ENCODE measurements at regions not wholly inside any gene's neighbourhood (a gene's known extent, or its start where the extent isn't known, plus 50 kb on each side); places are given as distances from the start of the nearest gene placed in this dataset.
"Not testable (repeated sequence)": the region's sequence is repeated elsewhere in the genome, so short reads cannot be mapped to it uniquely, and the experiment has no call there.

DNA sequence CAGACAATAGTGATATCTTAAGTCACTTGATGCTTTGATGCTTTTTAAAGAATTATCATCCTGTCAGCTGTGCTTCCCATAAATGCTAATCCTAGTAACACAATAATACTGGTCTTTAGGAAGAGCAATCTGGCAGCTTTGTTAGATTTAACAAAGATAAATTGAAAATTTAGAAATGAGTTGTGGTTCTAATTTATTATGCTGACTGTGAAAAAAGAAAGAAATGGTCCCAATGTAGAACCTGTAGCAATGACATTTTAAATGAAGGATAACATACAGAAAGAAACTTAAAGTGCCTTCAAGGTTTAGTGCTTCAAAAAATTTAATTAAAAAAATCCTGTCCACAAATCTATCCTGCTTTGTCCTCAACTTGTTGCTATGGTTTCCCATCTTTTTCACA, 81.6 kb upstream of the HGF start:
- Mint-ChIP-seq H3K9me3 (no peaks in the 10 kb centered on the region), H3K27ac (no peak overlapping the region), H3K4me3 (no peak overlapping the region), H3K36me3 (ENCODE audit: low read depth) (no peaks in the 10 kb centered on the region), H3K4me1 (peaks cover 4% of the 10 kb centered on the region), H3K27me3 (no peaks in the 10 kb centered on the region)
- intact Hi-C loops (cut with micrococcal nuclease) = no loop called here
- POLR2A ChIA-PET = no interaction called here
- DNase-seq = no peak
- no peak for ATAC-seq (ENCODE audit: low read depth)
- CTCF ChIA-PET = no interaction called here
- TF ChIP-seq, protein P1, sequence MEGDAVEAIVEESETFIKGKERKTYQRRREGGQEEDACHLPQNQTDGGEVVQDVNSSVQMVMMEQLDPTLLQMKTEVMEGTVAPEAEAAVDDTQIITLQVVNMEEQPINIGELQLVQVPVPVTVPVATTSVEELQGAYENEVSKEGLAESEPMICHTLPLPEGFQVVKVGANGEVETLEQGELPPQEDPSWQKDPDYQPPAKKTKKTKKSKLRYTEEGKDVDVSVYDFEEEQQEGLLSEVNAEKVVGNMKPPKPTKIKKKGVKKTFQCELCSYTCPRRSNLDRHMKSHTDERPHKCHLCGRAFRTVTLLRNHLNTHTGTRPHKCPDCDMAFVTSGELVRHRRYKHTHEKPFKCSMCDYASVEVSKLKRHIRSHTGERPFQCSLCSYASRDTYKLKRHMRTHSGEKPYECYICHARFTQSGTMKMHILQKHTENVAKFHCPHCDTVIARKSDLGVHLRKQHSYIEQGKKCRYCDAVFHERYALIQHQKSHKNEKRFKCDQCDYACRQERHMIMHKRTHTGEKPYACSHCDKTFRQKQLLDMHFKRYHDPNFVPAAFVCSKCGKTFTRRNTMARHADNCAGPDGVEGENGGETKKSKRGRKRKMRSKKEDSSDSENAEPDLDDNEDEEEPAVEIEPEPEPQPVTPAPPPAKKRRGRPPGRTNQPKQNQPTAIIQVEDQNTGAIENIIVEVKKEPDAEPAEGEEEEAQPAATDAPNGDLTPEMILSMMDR (IDR thresholded peaks at IDR 0.05) = no peak

DNA sequence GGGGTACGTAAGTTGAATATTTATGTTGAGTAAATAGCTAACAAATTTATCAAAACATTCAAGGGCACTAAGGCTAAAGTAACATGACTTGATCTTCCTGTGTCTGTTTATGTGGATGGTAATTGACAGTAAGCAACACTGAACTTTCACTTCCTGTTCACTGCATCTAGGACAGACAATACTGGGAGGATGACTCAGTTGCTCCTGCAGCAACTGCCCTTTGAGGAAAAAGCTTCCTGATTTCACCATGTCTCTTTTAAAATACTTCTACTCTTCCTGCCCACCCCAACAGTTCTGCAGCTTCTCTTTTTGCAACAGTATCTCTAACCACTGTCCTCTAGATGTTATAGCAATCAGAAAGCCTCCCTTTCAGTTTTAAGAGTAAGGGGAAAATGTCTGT, 76.6 kb upstream of the HGF start:
- Mint-ChIP-seq H3K27me3 (no peaks in the 10 kb centered on the region), H3K4me1 (peaks cover 13% of the 10 kb centered on the region), H3K4me3 (no peak overlapping the region), H3K9me3 (peaks cover 2% of the 10 kb centered on the region), H3K36me3 (ENCODE audit: low read depth) (no peaks in the 10 kb centered on the region), H3K27ac (no peak overlapping the region)
- TF ChIP-seq, protein P1 (IDR thresholded peaks at IDR 0.05) = no peak
- ChIA-PET CTCF (no interaction called here), POLR2A (no interaction called here)
- no peak for DNase-seq
- no peak for ATAC-seq (ENCODE audit: low read depth)
- intact Hi-C loops (cut with micrococcal nuclease) = no loop called here

DNA sequence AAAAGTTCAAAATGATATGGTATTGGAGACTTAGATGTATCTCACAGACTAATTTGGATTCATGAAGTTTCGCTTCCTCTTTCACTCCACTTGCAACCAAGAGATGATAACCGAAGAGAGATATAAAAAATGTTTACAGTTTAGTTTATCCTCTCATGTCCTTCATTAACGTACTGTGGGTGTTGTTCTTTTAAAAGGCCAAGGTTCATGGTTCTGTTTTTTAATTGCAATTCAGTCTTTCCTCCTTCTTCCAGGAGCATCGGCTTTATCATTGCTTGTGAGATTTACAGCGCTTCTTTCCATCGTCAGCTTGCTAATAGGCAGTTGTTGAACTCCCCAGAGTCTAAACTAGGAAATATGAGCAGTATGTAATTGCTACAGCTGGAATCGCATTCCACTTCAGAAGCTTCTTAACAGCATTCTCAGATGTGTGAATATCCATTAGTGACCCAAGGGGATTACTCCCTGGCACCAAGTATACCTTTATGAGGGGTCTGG, 75.9 kb upstream of the HGF start:
- H3K4me3 Mint-ChIP-seq = peak overlapping the region; percentile 59
- H3K27me3 Mint-ChIP-seq = no peaks in the 10 kb centered on the region
- TF ChIP-seq, protein P1 (IDR thresholded peaks at IDR 0.05) = no peak
- H3K36me3 Mint-ChIP-seq (ENCODE audit: low read depth) = no peaks in the 10 kb centered on the region
- CTCF ChIA-PET = interaction anchor here (0.7 kb wide), 1 partner anchor 165 kb away, joined by 3 read pairs; no protein-coding TSS in a partner anchor
- peaks cover 4% of the 10 kb centered on the region for H3K9me3 Mint-ChIP-seq
- intact Hi-C loops (cut with micrococcal nuclease) = no loop called here
- peaks cover 13% of the 10 kb centered on the region for H3K4me1 Mint-ChIP-seq
- ATAC-seq (ENCODE audit: low read depth) = no peak
- POLR2A ChIA-PET = no interaction called here
- H3K27ac Mint-ChIP-seq = no peak overlapping the region
- no peak for DNase-seq

DNA sequence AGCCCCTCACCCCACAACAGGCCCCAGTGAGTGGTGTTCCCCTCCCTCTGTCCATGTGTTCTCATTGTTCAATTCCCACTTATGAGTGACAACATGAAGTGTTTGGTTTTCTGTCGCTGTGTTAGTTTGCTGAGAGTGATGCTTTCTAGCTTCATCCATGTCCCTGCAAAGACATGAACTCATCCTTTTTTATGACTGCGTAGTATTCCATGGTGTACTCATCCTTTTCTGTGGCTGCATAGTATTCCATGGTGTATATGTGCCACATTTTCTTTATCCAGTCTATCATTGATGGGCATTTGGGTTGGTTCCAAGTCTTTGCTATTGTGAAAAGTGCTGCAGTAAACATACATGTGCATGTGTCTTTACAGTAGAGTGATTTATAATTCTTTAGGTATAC, 73.8 kb upstream of the HGF start:
- POLR2A ChIA-PET; ATAC-seq (ENCODE audit: low read depth): not testable (repeated sequence)

DNA sequence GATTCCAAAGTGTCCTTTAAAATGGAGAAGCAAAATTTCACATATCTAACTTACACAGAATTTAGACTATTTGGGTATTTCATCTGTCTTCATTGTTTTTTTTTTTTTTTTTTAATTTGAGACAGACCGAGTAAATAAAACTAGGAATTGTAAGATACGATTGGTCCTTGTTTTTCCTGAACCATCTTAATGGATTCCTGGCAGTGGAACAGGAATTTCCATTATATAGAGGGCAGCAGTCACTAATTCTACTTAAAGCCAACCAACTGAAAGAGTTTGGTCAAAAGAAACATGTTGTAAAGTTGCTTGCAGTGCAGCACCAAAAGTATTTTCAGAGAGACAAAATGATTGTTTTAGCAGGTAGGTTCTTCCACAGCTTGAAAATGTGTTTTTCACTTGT, 72.5 kb upstream of the HGF start:
- DNase-seq (no peak), ATAC-seq (ENCODE audit: low read depth) (no peak)
- H3K27me3 Mint-ChIP-seq = no peaks in the 10 kb centered on the region
- peaks cover 14% of the 10 kb centered on the region for H3K9me3 Mint-ChIP-seq
- CTCF ChIA-PET = no interaction called here
- intact Hi-C loops (cut with micrococcal nuclease) = no loop called here
- H3K4me1 Mint-ChIP-seq = peaks cover 13% of the 10 kb centered on the region
- H3K4me3 Mint-ChIP-seq = no peak overlapping the region
- POLR2A ChIA-PET = no interaction called here
- H3K27ac Mint-ChIP-seq = no peak overlapping the region
- TF ChIP-seq, protein P1 (IDR thresholded peaks at IDR 0.05) = no peak
- H3K36me3 Mint-ChIP-seq (ENCODE audit: low read depth) = no peaks in the 10 kb centered on the region

More for the DNA sequence above, 73.8 kb upstream of the HGF start:
- H3K36me3 Mint-ChIP-seq (ENCODE audit: low read depth); CTCF ChIA-PET; H3K4me3 Mint-ChIP-seq; DNase-seq; H3K27me3 Mint-ChIP-seq; H3K27ac Mint-ChIP-seq; intact Hi-C loops (cut with micrococcal nuclease): not testable (repeated sequence)
- Mint-ChIP-seq H3K9me3 (peaks cover 14% of the 10 kb centered on the region), H3K4me1 (peaks cover 13% of the 10 kb centered on the region)

DNA sequence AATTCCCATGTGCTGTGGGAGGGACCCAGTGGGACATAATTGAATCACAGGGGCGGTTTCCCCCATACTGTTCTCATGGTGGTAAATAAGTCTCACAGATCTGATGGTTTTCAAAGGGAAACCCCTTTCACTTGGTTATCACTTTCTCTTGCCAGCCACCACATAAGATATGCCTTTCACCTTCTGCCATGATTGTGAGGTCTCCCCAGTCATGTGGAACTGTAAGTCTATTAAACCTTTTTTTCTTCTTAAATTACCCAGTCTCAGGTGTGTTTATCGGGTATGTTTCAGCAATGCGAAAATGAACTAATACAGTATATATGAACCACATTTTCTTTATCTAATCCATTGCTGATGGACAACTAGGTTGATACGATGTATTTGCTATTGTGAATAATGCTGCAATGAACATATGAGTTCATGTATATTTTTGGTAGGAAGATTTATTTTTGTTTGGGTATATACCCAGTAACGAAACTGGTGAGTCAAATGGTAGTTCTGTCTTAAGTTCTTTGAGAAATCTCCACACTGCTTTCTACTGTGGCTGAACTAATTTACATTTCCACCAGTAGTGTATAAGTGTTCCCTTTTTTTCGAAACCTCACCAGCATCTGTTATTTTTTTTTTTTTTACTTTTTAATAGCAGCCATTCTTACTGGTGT, 70.0 kb upstream of the HGF start:
- no peak for DNase-seq
- Mint-ChIP-seq H3K4me1 (no peaks in the 10 kb centered on the region), H3K27me3 (no peaks in the 10 kb centered on the region), H3K36me3 (ENCODE audit: low read depth) (no peaks in the 10 kb centered on the region), H3K9me3 (peaks cover 14% of the 10 kb centered on the region), H3K27ac (no peak overlapping the region), H3K4me3 (no peak overlapping the region)
- ATAC-seq (ENCODE audit: low read depth) = no peak
- ChIA-PET CTCF (no interaction called here), POLR2A (no interaction called here)
- TF ChIP-seq, protein P1 (IDR thresholded peaks at IDR 0.05) = no peak
- intact Hi-C loops (cut with micrococcal nuclease) = no loop called here

Measured in activated B cell treated with CpG ODN at 0.5 μM for 24 hours (primary cell).